ENCODE measurements at regions not wholly inside any gene's neighbourhood (a gene's known extent, or its start where the extent isn't known, plus 50 kb on each side); places are given as distances from the start of the nearest gene placed in this dataset.

DNA sequence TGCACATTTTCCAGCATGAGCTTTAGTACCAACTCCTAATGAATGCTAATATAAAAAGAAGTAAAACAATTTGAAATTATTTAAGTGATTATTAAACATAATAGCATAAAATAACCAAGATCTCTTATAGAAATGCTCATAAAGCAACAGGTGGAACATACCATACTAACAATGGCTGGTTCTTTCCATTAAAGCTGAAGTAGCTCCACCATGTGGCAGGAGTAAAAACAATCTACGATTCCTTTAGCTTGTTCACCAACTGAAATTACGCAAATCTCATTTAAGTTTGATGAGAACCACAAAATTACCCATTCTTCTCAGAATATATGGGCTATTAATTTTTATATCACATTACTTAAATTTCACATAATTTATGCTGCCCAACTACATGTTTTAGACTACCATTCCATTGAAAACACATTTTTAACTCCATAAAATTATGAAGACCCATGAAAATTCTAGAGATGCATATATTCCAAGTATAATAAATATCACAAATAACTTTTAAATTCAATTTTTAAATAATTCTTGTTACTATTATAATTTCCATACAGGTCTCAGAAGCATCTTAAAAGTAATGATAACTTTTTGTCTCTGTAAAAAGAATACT, 213.6 kb downstream of the DAD1 start:
- no peaks in the 10 kb centered on the region for H3K23me2 ChIP-seq (ENCODE audit: low read depth, low read length)
- H4K5ac ChIP-seq (ENCODE audit: insufficient read length, low read depth, low read length), result no peak overlapping the region
- H3K18ac ChIP-seq (ENCODE audit: extremely low read depth, low read length), result no peak overlapping the region
- no peak overlapping the region for H2BK12ac ChIP-seq (ENCODE audit: low read depth, low read length)
- H3K27ac ChIP-seq (ENCODE audit: low read depth, low read length), result no peak overlapping the region
- H3K4me3 ChIP-seq (ENCODE audit: extremely low read depth in 1 of 4, insufficient read depth in 2 of 4, low read depth in 3 of 4, low read length in 4 of 4), result no peak overlapping the region
- ChIA-PET POLR2A (ENCODE audit: partially characterized antibody) (no interaction called here), CTCF (ENCODE audit: partially characterized antibody) (interaction anchor here (0.6 to 5.2 kb wide), 29 partner anchors 9 to 253 kb away, joined by 3 to 83 read pairs (median 3); no protein-coding TSS in a partner anchor)
- H2BK15ac ChIP-seq (ENCODE audit: low read length), result no peak overlapping the region
- H3K9ac ChIP-seq (replicated peaks in 1 of 4; ENCODE audit: extremely low read depth in 1 of 4, low read depth in 3 of 4, low read length in 3 of 4), result no peak overlapping the region
- no peak overlapping the region for H2AFZ ChIP-seq (ENCODE audit: low read length)
- H3K14ac ChIP-seq (ENCODE audit: insufficient read length), result no peak overlapping the region
- no peak overlapping the region for H3K56ac ChIP-seq (replicated peaks; ENCODE audit: insufficient read length, low read depth, low read length)
- H2BK120ac ChIP-seq (replicated peaks; ENCODE audit: low read depth, low read length), result no peak overlapping the region
- DNase-seq (ENCODE audit: low read depth in 1 of 2, low spot score in 2 of 2) (no peak), FAIRE-seq (no peak)
- H3K79me1 ChIP-seq (ENCODE audit: low read depth, low read length), result no peaks in the 10 kb centered on the region
- H4K8ac ChIP-seq (ENCODE audit: extremely low read depth, insufficient read depth, low read length), result no peak overlapping the region
- no peak overlapping the region for H2BK5ac ChIP-seq (ENCODE audit: low read depth, low read length)
- H3K4ac ChIP-seq (replicated peaks; ENCODE audit: insufficient read length, low read depth, low read length), result no peak overlapping the region
- no peak overlapping the region for H4K91ac ChIP-seq (replicated peaks; ENCODE audit: insufficient read length, low read length)
- H3K9me3 ChIP-seq (ENCODE audit: insufficient read depth in 2 of 2, low read depth in 1 of 2, low read length in 1 of 2), result no peaks in the 10 kb centered on the region
- H3K36me3 ChIP-seq (ENCODE audit: control insufficient read depth in 2 of 4, insufficient read depth in 4 of 4, low read length in 3 of 4), result no peaks in the 10 kb centered on the region
- 26% methylated on average over 2 of the region's 2 CpGs; no CpG with 5 or more reads in 1 of the 2 experiments for WGBS, 2 experiments (ENCODE audit: extremely low coverage in 1 of 2, insufficient coverage in 1 of 2, insufficient read length in 1 of 2, insufficient replicate concordance in 2 of 2, low coverage in 1 of 2, low lambda C conversion rate in 2 of 2, missing lambda C conversion rate in 1 of 2)
- no peaks in the 10 kb centered on the region for H3K27me3 ChIP-seq (replicated peaks in 1 of 4; ENCODE audit: control insufficient read depth in 3 of 4, extremely low read depth in 1 of 4, insufficient read depth in 3 of 4, low read length in 3 of 4)
- H4K20me1 ChIP-seq (replicated peaks in 1 of 2; ENCODE audit: control insufficient read depth in 1 of 2, insufficient read depth in 2 of 2, low read length in 2 of 2), result no peaks in the 10 kb centered on the region
- H3K23ac ChIP-seq (ENCODE audit: insufficient read length), result no peak overlapping the region
- no peak overlapping the region for H3K4me2 ChIP-seq (ENCODE audit: insufficient read depth in 1 of 2, low read depth in 2 of 2, low read length in 2 of 2)
- H3K4me1 ChIP-seq (replicated peaks in 1 of 4; ENCODE audit: control insufficient read depth in 3 of 4, insufficient read depth in 4 of 4, low read length in 3 of 4), result no peaks in the 10 kb centered on the region
- no peak overlapping the region for H2BK20ac ChIP-seq (ENCODE audit: low read length)
- no peak overlapping the region for H2AK5ac ChIP-seq (ENCODE audit: low read depth, low read length)
- no peaks in the 10 kb centered on the region for H3K79me2 ChIP-seq (ENCODE audit: control insufficient read depth in 1 of 2, insufficient read depth in 2 of 2, low read length in 2 of 2)
- TF ChIP-seq MAFK (IDR thresholded peaks at IDR 0.05; ENCODE audit: low read depth, low read length), result no peak
- TF ChIP-seq PHF8 (conservative IDR thresholded peaks at IDR 0.05; ENCODE audit: low read depth, low read length), result no peak
- TF ChIP-seq SP2 (IDR thresholded peaks at IDR 0.05; ENCODE audit: low read length), result no peak
- TF ChIP-seq RBBP5 (IDR thresholded peaks at IDR 0.05; ENCODE audit: borderline replicate concordance, low read depth, low read length), result no peak
- TF ChIP-seq KDM1A (IDR thresholded peaks at IDR 0.05; ENCODE audit: borderline replicate concordance, low read length), result no peak
- TF ChIP-seq, protein P1, sequence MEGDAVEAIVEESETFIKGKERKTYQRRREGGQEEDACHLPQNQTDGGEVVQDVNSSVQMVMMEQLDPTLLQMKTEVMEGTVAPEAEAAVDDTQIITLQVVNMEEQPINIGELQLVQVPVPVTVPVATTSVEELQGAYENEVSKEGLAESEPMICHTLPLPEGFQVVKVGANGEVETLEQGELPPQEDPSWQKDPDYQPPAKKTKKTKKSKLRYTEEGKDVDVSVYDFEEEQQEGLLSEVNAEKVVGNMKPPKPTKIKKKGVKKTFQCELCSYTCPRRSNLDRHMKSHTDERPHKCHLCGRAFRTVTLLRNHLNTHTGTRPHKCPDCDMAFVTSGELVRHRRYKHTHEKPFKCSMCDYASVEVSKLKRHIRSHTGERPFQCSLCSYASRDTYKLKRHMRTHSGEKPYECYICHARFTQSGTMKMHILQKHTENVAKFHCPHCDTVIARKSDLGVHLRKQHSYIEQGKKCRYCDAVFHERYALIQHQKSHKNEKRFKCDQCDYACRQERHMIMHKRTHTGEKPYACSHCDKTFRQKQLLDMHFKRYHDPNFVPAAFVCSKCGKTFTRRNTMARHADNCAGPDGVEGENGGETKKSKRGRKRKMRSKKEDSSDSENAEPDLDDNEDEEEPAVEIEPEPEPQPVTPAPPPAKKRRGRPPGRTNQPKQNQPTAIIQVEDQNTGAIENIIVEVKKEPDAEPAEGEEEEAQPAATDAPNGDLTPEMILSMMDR (IDR thresholded peaks at IDR 0.05; ENCODE audit: control extremely low read depth in 1 of 3, insufficient read depth in 1 of 3, low read depth in 1 of 3, low read length in 3 of 3), result peak in 2 of 3 experiments; percentile 51 to 55; a peak in 2 of 4 replicates
- no peak for TF ChIP-seq SAP30 (IDR thresholded peaks at IDR 0.05; ENCODE audit: insufficient read depth, insufficient replicate concordance, low read length)
- TF ChIP-seq EZH2 (IDR thresholded peaks at IDR 0.05; ENCODE audit: low read depth, low read length, severe bottlenecking), result no peak
- TF ChIP-seq BRCA1 (IDR thresholded peaks at IDR 0.05; ENCODE audit: low read depth, low read length), result no peak
